ENCODE measurements at regions not wholly inside any gene's neighbourhood (a gene's known extent, or its start where the extent isn't known, plus 50 kb on each side); places are given as distances from the start of the nearest gene placed in this dataset.

DNA sequence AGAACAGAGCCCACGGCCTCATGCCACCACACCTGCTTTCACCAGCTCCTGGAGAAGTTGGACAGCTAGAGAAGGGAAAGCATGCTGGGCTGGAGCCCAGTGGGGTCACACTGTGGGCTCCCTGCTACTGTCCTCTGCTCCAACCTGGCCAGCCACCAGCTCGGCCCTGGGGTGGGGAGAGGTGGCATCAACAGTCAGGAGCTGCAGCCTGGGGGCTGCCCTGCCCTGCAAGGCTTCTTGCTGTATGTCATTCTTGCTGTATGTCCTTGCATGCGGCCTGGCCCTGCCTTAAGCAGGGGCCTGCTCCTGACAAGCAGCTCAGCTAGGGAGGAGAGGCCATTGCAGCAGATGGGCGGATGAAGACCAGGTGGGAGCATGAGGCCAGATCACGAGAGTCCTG is 50.7 kb upstream of the CCL2 start:
- Histone ChIP-seq H3K4me2 (ENCODE audit: low read length) (no peak overlapping the region), H3K4me3 (ENCODE audit: low read length) (no peak overlapping the region), H3K36me3 (replicated peaks; ENCODE audit: low read depth, low read length) (no peaks in the 10 kb centered on the region), H3K79me2 (ENCODE audit: low read length) (no peaks in the 10 kb centered on the region), H3K27ac (ENCODE audit: low read length) (no peak overlapping the region), H2AFZ (ENCODE audit: low read depth, low read length) (no peak overlapping the region), H3K9ac (ENCODE audit: low read length) (no peak overlapping the region), H3K9me3 (ENCODE audit: insufficient read depth, low read length) (no peaks in the 10 kb centered on the region), H4K20me1 (ENCODE audit: insufficient read depth, low read length) (no peaks in the 10 kb centered on the region), H3K4me1 (ENCODE audit: low read length) (peaks cover 16% of the 10 kb centered on the region), H3K27me3 (ENCODE audit: low read depth, low read length) (peaks cover 69% of the 10 kb centered on the region)
- TF ChIP-seq, protein P1, sequence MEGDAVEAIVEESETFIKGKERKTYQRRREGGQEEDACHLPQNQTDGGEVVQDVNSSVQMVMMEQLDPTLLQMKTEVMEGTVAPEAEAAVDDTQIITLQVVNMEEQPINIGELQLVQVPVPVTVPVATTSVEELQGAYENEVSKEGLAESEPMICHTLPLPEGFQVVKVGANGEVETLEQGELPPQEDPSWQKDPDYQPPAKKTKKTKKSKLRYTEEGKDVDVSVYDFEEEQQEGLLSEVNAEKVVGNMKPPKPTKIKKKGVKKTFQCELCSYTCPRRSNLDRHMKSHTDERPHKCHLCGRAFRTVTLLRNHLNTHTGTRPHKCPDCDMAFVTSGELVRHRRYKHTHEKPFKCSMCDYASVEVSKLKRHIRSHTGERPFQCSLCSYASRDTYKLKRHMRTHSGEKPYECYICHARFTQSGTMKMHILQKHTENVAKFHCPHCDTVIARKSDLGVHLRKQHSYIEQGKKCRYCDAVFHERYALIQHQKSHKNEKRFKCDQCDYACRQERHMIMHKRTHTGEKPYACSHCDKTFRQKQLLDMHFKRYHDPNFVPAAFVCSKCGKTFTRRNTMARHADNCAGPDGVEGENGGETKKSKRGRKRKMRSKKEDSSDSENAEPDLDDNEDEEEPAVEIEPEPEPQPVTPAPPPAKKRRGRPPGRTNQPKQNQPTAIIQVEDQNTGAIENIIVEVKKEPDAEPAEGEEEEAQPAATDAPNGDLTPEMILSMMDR (IDR thresholded peaks at IDR 0.05; ENCODE audit: low read depth, low read length), result no peak
- no peak for TF ChIP-seq EZH2phosphoT487 (IDR thresholded peaks at IDR 0.05; ENCODE audit: low read depth)

All from OCI-LY3 (cell line).